Keratinocyte (primary cell): ENCODE measurements at regions not wholly inside any gene's neighbourhood (a gene's known extent, or its start where the extent isn't known, plus 50 kb on each side); places are given as distances from the start of the nearest gene placed in this dataset.

ENCODE experiments used
- DNase-seq: peaks from one replicate; pipeline ENCODE4 v3.0.0-alpha.2; 2011; ENCODE audit warnings: low read depth, missing footprints, low spot score
- FAIRE-seq: peaks from 2 replicates; lab custom pipeline; 2011; peaks lifted over from hg19 to GRCh38; lab: Jason Lieb, UNC
- H2AFZ ChIP-seq: 2 replicates; pipeline ENCODE4 v1.6.0; 2012; ENCODE audit warnings: low read length, control low read depth, inconsistent platforms; ENCODE audit not compliant: control insufficient read depth
- H3K27ac ChIP-seq: 2 replicates; pipeline ENCODE4 v1.5.1; 2011; ENCODE audit warnings: low read length; ENCODE audit not compliant: control insufficient read depth, insufficient read depth
- H3K27me3 ChIP-seq: 3 replicates; pipeline ENCODE4 v1.6.0; 2011; ENCODE audit warnings: low read length; ENCODE audit not compliant: control insufficient read depth, insufficient read depth; ENCODE audit errors: extremely low read depth
- H3K36me3 ChIP-seq, 2 experiments: 2 replicates in 1 of 2; 3 replicates in 1 of 2; pipeline ENCODE4 v1.5.1; 2011; ENCODE audit warnings: low read length in 2 of 2, mild to moderate bottlenecking in 1 of 2; ENCODE audit not compliant: control insufficient read depth in 2 of 2, insufficient read depth in 2 of 2; ENCODE audit errors: extremely low read depth in 1 of 2
- H3K4me1 ChIP-seq: 3 replicates; pipeline ENCODE4 v1.5.1; 2011; ENCODE audit warnings: low read length; ENCODE audit not compliant: control insufficient read depth, insufficient read depth; ENCODE audit errors: extremely low read depth
- H3K4me2 ChIP-seq: 3 replicates; pipeline ENCODE4 v1.6.0; 2011; ENCODE audit warnings: low read depth, low read length; ENCODE audit not compliant: control insufficient read depth, insufficient read depth; ENCODE audit errors: extremely low read depth
- H3K4me3 ChIP-seq, 3 experiments: fragments of 200-600 bp in 1 of 3; sonication (generic) in 1 of 3; 2 replicates in 2 of 3; 3 replicates in 1 of 3; pipeline ENCODE4 v1.5.1; 2011 to 2016; ENCODE audit warnings: low read length in 3 of 3, mild to moderate bottlenecking in 3 of 3, control low read depth in 2 of 3, inconsistent platforms in 1 of 3, low read depth in 1 of 3, mixed read lengths in 1 of 3, mixed run types in 1 of 3, moderate library complexity in 1 of 3; ENCODE audit not compliant: control insufficient read depth in 2 of 3, insufficient read depth in 2 of 3; ENCODE audit errors: extremely low read depth in 1 of 3
- H3K79me2 ChIP-seq: 2 replicates; pipeline ENCODE4 v1.6.0; 2012; ENCODE audit warnings: low read length; ENCODE audit not compliant: control insufficient read depth, insufficient read depth
- H3K9ac ChIP-seq: 3 replicates; pipeline ENCODE4 v1.6.0; 2011; ENCODE audit warnings: low read length; ENCODE audit not compliant: control insufficient read depth, insufficient read depth; ENCODE audit errors: extremely low read depth
- H3K9me1 ChIP-seq: 3 replicates; pipeline ENCODE4 v1.6.0; 2011; ENCODE audit warnings: low read length; ENCODE audit not compliant: control insufficient read depth, insufficient read depth; ENCODE audit errors: extremely low read depth
- H3K9me3 ChIP-seq: 2 replicates; pipeline ENCODE4 v1.5.1; 2012; ENCODE audit warnings: low read depth, low read length; ENCODE audit not compliant: control insufficient read depth
- H4K20me1 ChIP-seq: 3 replicates; pipeline ENCODE4 v1.6.0; 2011; ENCODE audit warnings: low read length; ENCODE audit not compliant: control insufficient read depth, insufficient read depth; ENCODE audit errors: extremely low read depth
- EZH2 ChIP-seq: IDR thresholded peaks from one replicate; pipeline ENCODE4 v1.6.1; 2012; ENCODE audit warnings: inconsistent platforms, mild to moderate bottlenecking, low read length, moderate library complexity
- dilution Hi-C: fragments of 300-500 bp; cut with MboI; formaldehyde crosslinking; loops from one replicate; pipeline ENCODE4 v1.7.0; 2020; ENCODE audit warnings: low sequenced_read_pairs; ENCODE audit not compliant: extremely low pct_ligation_motif_present
- TF ChIP-seq, protein P1 (sequence below), 3 experiments: IDR thresholded peaks in 1 of 3; conservative IDR thresholded peaks in 1 of 3; optimal IDR thresholded peaks in 1 of 3; 2 replicates in 2 of 3; 3 replicates in 1 of 3; pipeline versions ENCODE3 to v1.5.1; 2011; ENCODE audit warnings: low read length in 3 of 3, mild to moderate bottlenecking in 3 of 3, moderate library complexity in 2 of 3, control low read depth in 1 of 3, inconsistent platforms in 1 of 3; ENCODE audit not compliant: insufficient read depth in 2 of 3; ENCODE audit errors: extremely low read depth in 1 of 3

DNA sequence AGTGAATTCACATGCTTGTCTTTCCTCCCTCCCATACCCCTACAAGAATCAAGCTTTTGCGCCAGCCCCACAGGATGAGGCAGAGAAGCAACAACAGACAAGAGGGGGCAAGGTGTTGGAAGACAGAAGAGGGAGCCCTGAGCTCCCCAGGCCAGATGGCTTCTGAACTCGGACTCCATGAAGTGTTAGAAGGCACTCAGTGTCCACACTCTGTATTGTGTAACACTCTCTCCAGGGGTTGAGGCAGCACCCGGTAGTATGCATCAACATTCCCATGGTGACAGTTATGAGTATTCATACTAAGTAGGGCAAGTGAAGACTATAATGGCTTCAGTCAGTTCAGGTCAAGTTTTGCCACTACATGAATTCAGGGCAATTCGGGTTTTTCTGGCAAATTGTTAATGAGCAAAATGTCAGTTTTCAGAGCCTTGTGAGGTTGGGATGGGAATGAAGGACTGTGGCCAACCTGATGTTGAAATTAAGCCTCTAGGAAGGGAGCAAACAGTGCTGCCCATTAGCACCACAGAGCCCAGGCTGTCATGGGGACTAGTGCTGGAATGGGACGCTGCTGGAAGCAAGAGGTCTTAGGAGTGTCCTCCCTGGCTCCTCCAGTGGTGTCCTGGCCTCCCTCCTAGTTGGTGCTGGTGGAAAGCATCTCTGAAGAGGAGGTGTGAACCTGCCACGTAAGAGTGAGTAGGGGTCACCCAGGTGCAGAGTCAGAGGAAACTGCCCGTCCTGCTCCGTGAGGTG lies 79.4 kb downstream of the KLF15 start:
- Histone ChIP-seq H4K20me1 (no peaks in the 10 kb centered on the region), H3K9ac (no peak overlapping the region), H3K36me3 (no peaks in the 10 kb centered on the region), H3K4me3 (no peak overlapping the region), H3K27ac (no peak overlapping the region), H3K27me3 (no peaks in the 10 kb centered on the region), H3K9me1 (no peaks in the 10 kb centered on the region), H2AFZ (no peak overlapping the region), H3K4me1 (no peaks in the 10 kb centered on the region), H3K79me2 (no peaks in the 10 kb centered on the region), H3K4me2 (no peak overlapping the region), H3K9me3 (no peaks in the 10 kb centered on the region)
- FAIRE-seq (no peak), DNase-seq (no peak)
- TF ChIP-seq, protein P1, sequence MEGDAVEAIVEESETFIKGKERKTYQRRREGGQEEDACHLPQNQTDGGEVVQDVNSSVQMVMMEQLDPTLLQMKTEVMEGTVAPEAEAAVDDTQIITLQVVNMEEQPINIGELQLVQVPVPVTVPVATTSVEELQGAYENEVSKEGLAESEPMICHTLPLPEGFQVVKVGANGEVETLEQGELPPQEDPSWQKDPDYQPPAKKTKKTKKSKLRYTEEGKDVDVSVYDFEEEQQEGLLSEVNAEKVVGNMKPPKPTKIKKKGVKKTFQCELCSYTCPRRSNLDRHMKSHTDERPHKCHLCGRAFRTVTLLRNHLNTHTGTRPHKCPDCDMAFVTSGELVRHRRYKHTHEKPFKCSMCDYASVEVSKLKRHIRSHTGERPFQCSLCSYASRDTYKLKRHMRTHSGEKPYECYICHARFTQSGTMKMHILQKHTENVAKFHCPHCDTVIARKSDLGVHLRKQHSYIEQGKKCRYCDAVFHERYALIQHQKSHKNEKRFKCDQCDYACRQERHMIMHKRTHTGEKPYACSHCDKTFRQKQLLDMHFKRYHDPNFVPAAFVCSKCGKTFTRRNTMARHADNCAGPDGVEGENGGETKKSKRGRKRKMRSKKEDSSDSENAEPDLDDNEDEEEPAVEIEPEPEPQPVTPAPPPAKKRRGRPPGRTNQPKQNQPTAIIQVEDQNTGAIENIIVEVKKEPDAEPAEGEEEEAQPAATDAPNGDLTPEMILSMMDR (optimal IDR thresholded peaks at IDR 0.05 in 1 of 3, IDR thresholded peaks at IDR 0.05 in 1 of 3, conservative IDR thresholded peaks at IDR 0.05 in 1 of 3; ENCODE audit: extremely low read depth in 1 of 3, insufficient read depth in 2 of 3, low read length in 3 of 3): no peak
- TF ChIP-seq EZH2: no peak
- dilution Hi-C loops: no loop called here

GRCh38 chr3:126275620-126275904 lies 81.6 kb downstream of the KLF15 start:
- no peaks in the 10 kb centered on the region for H3K79me2 ChIP-seq
- dilution Hi-C loops: no loop called here
- no peaks in the 10 kb centered on the region for H4K20me1 ChIP-seq
- H3K4me3 ChIP-seq: no peak overlapping the region
- H3K36me3 ChIP-seq: no peaks in the 10 kb centered on the region
- no peak overlapping the region for H3K4me2 ChIP-seq
- no peak overlapping the region for H3K9ac ChIP-seq
- H3K9me1 ChIP-seq: no peaks in the 10 kb centered on the region
- no peaks in the 10 kb centered on the region for H3K9me3 ChIP-seq
- FAIRE-seq (no peak), DNase-seq (no peak)
- H3K27ac ChIP-seq: no peak overlapping the region
- no peak overlapping the region for H2AFZ ChIP-seq
- TF ChIP-seq, protein P1 (optimal IDR thresholded peaks at IDR 0.05 in 1 of 3, IDR thresholded peaks at IDR 0.05 in 1 of 3, conservative IDR thresholded peaks at IDR 0.05 in 1 of 3; ENCODE audit: extremely low read depth in 1 of 3, insufficient read depth in 2 of 3, low read length in 3 of 3): no peak
- TF ChIP-seq EZH2: no peak
- H3K4me1 ChIP-seq: peaks cover 5% of the 10 kb centered on the region
- H3K27me3 ChIP-seq: no peaks in the 10 kb centered on the region
